GM20000 (cell line): ENCODE measurements at regions not wholly inside any gene's neighbourhood (a gene's known extent, or its start where the extent isn't known, plus 50 kb on each side); places are given as distances from the start of the nearest gene placed in this dataset.

Experiments used
- DNase-seq: peaks from one replicate; pipeline ENCODE4 v3.0.0; 2012; ENCODE audit warnings: low spot score
- CTCF ChIP-seq: IDR thresholded peaks from 2 replicates; pipeline ENCODE4 v1.5.1; 2012; ENCODE audit warnings: mild to moderate bottlenecking, control low read depth; ENCODE audit errors: extremely low read depth, missing control alignments

DNA sequence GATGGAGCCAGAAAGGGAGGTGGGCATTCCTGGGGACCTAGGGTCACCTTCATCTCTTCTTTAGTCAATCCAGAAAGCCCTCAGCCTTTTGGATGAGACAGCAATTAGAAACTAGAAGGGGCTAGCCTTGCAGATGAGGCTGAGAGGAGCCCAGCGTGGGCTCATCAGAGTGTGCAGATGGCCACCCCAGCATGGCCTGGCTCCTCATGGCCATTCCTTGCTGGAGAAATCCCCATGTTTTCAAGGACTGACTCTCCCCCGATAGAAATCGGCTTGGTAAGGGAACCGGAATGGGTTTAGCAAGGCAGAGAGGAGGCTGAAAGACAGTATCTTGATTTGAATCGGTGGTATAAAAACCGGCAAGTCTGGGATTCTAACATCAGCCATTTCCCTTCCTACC is 274.6 kb downstream of the BUD13 start:
- no peak for TF ChIP-seq CTCF
- DNase-seq = no peak

- no peak for TF ChIP-seq CTCF
- DNase-seq = no peak
Observed at GRCh38 chr11:116492600-116492999, 280.2 kb downstream of the BUD13 start.

DNA sequence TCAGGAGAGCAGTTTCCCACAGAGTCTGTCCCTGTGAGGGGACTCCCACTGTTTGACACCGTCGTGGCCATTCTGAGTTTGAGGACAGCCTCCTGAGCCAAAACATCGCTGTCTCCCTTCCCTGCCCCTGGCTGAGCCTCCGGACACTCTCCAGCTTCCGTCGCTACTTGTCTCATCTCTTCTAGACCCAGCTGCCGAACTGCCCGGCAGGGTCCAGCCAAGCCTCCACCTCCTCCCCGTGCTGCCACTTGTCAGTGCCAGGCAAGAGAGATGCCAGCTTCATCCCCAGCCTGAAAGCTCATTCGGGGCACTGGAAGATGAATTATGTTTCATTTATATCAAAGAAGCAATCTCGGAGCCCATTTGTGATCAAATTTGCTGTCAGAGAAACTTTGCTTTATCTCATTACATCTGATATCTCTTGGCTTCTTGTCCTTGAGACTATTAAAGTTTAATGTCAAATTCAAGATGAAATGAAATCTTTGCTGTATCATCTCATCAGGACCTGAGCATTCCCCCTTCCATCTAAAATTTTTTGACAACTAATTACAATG is 283.9 kb downstream of the BUD13 start:
- TF ChIP-seq CTCF = no peak
- DNase-seq = no peak

- DNase-seq = no peak
- no peak for TF ChIP-seq CTCF
Observed at GRCh38 chr11:116485425-116485824, 287.4 kb downstream of the BUD13 start.

- TF ChIP-seq CTCF = no peak
- DNase-seq = no peak
Observed at GRCh38 chr11:116482716-116483115, 290.1 kb downstream of the BUD13 start.

DNA sequence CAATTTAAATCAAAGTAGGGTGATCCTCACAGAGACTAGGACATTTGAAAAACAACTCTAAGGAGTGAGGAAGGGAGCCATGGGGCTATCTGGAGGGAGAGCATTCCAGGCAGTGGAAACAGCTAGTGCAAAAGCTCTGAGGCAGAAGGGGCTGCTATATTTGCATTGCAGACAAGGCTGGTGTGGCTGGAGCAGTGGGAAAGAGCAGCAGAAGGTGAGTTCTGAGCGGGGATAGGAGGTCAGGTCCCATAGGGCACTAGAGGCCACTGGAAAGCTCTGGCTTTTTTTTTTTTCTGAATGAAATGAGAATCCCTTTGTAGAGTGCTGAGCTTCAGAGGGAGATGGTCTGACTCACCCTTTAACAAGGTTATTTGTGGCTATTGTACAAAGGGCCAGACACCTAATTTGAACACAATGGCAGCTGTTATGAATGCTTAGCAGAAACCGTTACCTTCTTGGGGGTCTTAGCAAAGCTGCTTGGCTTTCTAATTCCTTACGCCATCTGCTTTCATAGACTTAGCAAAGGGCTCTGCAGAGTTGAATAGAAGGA is 291.6 kb downstream of the BUD13 start:
- no peak for DNase-seq
- no peak for TF ChIP-seq CTCF

DNA sequence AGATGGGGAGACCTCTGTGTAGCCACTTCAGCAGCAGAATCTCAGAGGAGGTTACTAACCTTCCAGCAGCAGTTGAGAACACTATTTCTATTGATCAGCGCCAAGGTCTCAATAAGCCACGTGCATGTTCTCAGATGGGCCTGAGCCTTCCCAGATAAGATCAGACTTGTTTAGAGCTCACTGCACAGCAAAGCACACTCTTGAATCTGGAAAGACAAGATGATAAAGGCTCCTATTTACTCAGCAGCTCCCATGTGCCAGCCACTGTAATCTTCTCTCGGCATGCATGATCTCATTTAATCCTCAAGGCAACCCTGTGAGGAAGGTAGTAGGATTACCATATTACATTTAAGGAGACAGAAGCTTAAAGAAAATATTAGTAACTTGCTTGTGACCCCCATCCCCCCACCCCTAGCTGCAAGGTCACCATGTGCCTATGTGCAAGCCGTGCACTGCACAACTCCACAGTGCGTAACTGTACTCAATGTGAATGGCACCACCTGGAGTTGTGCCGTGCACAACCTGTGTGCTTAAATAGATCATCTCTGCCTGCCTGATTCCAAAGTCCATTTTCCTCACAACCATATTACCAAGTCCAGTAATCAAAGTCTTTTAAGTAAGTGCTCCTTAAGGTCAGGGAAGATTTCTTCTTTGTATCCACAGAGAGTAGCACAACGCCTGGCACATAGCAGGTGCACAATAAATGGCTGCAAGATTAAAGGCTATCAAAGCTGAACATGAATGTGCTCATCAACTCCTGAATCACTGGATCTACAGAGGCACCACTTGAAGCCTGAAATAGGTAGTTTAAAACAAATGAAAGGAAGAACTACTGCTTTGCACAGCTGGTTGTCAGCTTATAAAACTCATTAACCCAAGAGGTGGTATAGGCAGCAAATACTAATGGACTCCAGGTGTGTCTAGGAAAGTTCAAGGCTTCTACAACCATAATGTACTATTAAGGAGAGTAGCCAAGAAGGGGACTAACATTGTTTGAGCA is 293.8 kb downstream of the BUD13 start:
- no peak for DNase-seq
- no peak for TF ChIP-seq CTCF
